ENCODE measurements at regions not wholly inside any gene's neighbourhood (a gene's known extent, or its start where the extent isn't known, plus 50 kb on each side); places are given as distances from the start of the nearest gene placed in this dataset.

GRCh38 chr2:105177008-105177407, 64.5 kb upstream of the GPR45 start:
- ATAC-seq = no peak
- no peak for TF ChIP-seq ARNTL (CRISPR knock-in tag; IDR thresholded peaks at IDR 0.05; ENCODE audit: borderline replicate concordance, low read depth)
- no peak for TF ChIP-seq GLIS3 (CRISPR knock-in tag; IDR thresholded peaks at IDR 0.05)
- TF ChIP-seq CSDC2 (CRISPR knock-in tag; IDR thresholded peaks at IDR 0.05) = no peak
- TF ChIP-seq TCF4 (CRISPR knock-in tag; IDR thresholded peaks at IDR 0.05; ENCODE audit: borderline replicate concordance) = no peak
- TF ChIP-seq ESRRG (CRISPR knock-in tag; IDR thresholded peaks at IDR 0.05) = no peak
- TF ChIP-seq ZFP30 (CRISPR knock-in tag; IDR thresholded peaks at IDR 0.05) = no peak
- TF ChIP-seq PPARA (CRISPR knock-in tag; IDR thresholded peaks at IDR 0.05; ENCODE audit: borderline replicate concordance) = no peak
- no peak for TF ChIP-seq PATZ1 (CRISPR knock-in tag; IDR thresholded peaks at IDR 0.05; ENCODE audit: borderline replicate concordance)
- no peak for TF ChIP-seq BACH2 (CRISPR knock-in tag; IDR thresholded peaks at IDR 0.05; ENCODE audit: borderline replicate concordance)
- TF ChIP-seq RARB (CRISPR knock-in tag; IDR thresholded peaks at IDR 0.05) = no peak
- TF ChIP-seq OSR1 (CRISPR knock-in tag; IDR thresholded peaks at IDR 0.05) = no peak
- TF ChIP-seq ZNF565 (CRISPR knock-in tag; conservative IDR thresholded peaks at IDR 0.05; ENCODE audit: low read depth) = no peak
- TF ChIP-seq, protein P1, sequence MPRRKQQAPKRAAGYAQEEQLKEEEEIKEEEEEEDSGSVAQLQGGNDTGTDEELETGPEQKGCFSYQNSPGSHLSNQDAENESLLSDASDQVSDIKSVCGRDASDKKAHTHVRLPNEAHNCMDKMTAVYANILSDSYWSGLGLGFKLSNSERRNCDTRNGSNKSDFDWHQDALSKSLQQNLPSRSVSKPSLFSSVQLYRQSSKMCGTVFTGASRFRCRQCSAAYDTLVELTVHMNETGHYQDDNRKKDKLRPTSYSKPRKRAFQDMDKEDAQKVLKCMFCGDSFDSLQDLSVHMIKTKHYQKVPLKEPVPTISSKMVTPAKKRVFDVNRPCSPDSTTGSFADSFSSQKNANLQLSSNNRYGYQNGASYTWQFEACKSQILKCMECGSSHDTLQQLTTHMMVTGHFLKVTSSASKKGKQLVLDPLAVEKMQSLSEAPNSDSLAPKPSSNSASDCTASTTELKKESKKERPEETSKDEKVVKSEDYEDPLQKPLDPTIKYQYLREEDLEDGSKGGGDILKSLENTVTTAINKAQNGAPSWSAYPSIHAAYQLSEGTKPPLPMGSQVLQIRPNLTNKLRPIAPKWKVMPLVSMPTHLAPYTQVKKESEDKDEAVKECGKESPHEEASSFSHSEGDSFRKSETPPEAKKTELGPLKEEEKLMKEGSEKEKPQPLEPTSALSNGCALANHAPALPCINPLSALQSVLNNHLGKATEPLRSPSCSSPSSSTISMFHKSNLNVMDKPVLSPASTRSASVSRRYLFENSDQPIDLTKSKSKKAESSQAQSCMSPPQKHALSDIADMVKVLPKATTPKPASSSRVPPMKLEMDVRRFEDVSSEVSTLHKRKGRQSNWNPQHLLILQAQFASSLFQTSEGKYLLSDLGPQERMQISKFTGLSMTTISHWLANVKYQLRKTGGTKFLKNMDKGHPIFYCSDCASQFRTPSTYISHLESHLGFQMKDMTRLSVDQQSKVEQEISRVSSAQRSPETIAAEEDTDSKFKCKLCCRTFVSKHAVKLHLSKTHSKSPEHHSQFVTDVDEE (CRISPR knock-in tag; IDR thresholded peaks at IDR 0.05) = no peak
- TF ChIP-seq ISL1 (CRISPR knock-in tag; IDR thresholded peaks at IDR 0.05) = no peak
- no peak for TF ChIP-seq ZNF70 (CRISPR knock-in tag; IDR thresholded peaks at IDR 0.05)
- TF ChIP-seq ZC3H10 (CRISPR knock-in tag; IDR thresholded peaks at IDR 0.05) = no peak
- TF ChIP-seq SNAI2 (CRISPR knock-in tag; IDR thresholded peaks at IDR 0.05) = no peak

- TF ChIP-seq TOX (CRISPR knock-in tag; IDR thresholded peaks at IDR 0.05; ENCODE audit: borderline replicate concordance) (no peak), CSDC2 (CRISPR knock-in tag; IDR thresholded peaks at IDR 0.05) (no peak), ZNF565 (CRISPR knock-in tag; conservative IDR thresholded peaks at IDR 0.05; ENCODE audit: low read depth) (no peak), GLIS3 (CRISPR knock-in tag; IDR thresholded peaks at IDR 0.05) (no peak), PPARA (CRISPR knock-in tag; IDR thresholded peaks at IDR 0.05; ENCODE audit: borderline replicate concordance) (no peak), ZFP3 (CRISPR knock-in tag; IDR thresholded peaks at IDR 0.05) (no peak)
- TF ChIP-seq, protein P2, sequence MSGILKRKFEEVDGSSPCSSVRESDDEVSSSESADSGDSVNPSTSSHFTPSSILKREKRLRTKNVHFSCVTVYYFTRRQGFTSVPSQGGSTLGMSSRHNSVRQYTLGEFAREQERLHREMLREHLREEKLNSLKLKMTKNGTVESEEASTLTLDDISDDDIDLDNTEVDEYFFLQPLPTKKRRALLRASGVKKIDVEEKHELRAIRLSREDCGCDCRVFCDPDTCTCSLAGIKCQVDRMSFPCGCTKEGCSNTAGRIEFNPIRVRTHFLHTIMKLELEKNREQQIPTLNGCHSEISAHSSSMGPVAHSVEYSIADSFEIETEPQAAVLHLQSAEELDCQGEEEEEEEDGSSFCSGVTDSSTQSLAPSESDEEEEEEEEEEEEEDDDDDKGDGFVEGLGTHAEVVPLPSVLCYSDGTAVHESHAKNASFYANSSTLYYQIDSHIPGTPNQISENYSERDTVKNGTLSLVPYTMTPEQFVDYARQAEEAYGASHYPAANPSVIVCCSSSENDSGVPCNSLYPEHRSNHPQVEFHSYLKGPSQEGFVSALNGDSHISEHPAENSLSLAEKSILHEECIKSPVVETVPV (CRISPR knock-in tag; IDR thresholded peaks at IDR 0.05) = no peak
- TF ChIP-seq, protein P1 (CRISPR knock-in tag; IDR thresholded peaks at IDR 0.05) = no peak
- no peak for ATAC-seq
These were observed 63.8 kb upstream of the GPR45 start for GRCh38 chr2:105177536-105178254.
